H7 (cell line): ENCODE measurements at regions not wholly inside any gene's neighbourhood (a gene's known extent, or its start where the extent isn't known, plus 50 kb on each side); places are given as distances from the start of the nearest gene placed in this dataset.
"Not testable (repeated sequence)": the region's sequence is repeated elsewhere in the genome, so short reads cannot be mapped to it uniquely, and the experiment has no call there.

Source experiments
- DNase-seq: peaks from one replicate; pipeline ENCODE4 v3.0.0; 2012
- H3K27me3 ChIP-seq: 2 replicates; pipeline ENCODE4 v1.6.0; 2011; ENCODE audit warnings: mild to moderate bottlenecking, low read length; ENCODE audit not compliant: control insufficient read depth, insufficient read depth
- H3K36me3 ChIP-seq: replicated peaks from 2 replicates; pipeline ENCODE4 v1.5.1; 2011; ENCODE audit warnings: low read length; ENCODE audit not compliant: control insufficient read depth, insufficient read depth
- H3K4me3 ChIP-seq: 2 replicates; pipeline ENCODE4 v1.5.1; 2011; ENCODE audit warnings: low read depth, mild to moderate bottlenecking, control low read depth, low read length, moderate library complexity; ENCODE audit not compliant: insufficient read depth

GRCh38 chr7:86444245-86444644 lies 199.5 kb upstream of the GRM3 start:
- H3K4me3 ChIP-seq: no peak overlapping the region
- no peak for DNase-seq
- H3K27me3 ChIP-seq: no peaks in the 10 kb centered on the region
- no peaks in the 10 kb centered on the region for H3K36me3 ChIP-seq

GRCh38 chr7:86440420-86440819 lies 203.3 kb upstream of the GRM3 start:
- H3K27me3 ChIP-seq, DNase-seq, H3K36me3 ChIP-seq, H3K4me3 ChIP-seq: not testable (repeated sequence)

GRCh38 chr7:86437951-86438450 lies 205.7 kb upstream of the GRM3 start:
- H3K36me3 ChIP-seq: no peaks in the 10 kb centered on the region

DNA sequence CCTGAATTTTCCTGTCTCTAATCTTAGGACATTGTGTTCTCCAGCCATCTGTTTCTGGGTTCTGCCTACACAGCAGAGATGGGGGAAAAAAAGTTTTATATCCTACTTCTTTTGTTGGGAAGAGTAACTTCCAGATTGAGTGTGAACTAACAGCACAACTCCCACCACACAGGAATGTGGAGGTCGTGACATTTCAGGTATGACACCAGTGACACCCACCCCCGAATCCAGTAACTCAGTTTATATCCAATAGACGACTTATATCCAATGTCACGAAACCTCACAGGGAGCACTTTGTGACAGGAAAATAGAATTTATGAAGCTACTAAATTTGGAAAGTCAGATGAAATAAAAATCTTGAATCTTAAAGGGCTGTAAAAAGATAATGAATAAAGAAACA lies 211.9 kb upstream of the GRM3 start:
- H3K36me3 ChIP-seq: no peaks in the 10 kb centered on the region
- DNase-seq: no peak

More at GRCh38 chr7:86437951-86438450, 205.7 kb upstream of the GRM3 start:
- Histone ChIP-seq H3K27me3 (no peaks in the 10 kb centered on the region), H3K4me3 (no peak overlapping the region)
- no peak for DNase-seq

GRCh38 chr7:86411814-86412213 lies 231.9 kb upstream of the GRM3 start:
- H3K27me3 ChIP-seq: no peaks in the 10 kb centered on the region
- H3K36me3 ChIP-seq: no peaks in the 10 kb centered on the region
- no peak overlapping the region for H3K4me3 ChIP-seq
- no peak for DNase-seq

More for the DNA sequence above, 211.9 kb upstream of the GRM3 start:
- no peak overlapping the region for H3K4me3 ChIP-seq
- no peaks in the 10 kb centered on the region for H3K27me3 ChIP-seq

DNA sequence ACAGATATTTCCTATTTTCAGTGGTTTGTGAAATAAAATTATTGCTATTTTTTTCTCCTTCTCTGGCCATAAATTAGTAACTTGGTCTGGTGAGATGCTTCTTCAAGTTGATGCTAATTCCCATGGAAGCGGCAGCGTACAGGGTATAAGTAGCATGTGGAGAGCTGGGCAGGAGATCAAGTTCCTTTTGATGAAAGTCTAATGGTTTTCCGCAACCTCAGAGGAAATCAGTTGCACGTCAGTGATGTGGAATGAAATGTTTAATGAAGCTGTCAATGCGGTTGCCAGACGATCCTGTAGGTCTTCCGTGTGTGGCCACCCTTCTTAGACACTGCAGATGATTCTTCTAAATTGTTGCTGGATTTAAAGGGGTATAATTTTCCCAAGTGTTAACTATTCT lies 236.4 kb upstream of the GRM3 start:
- Histone ChIP-seq H3K27me3 (no peaks in the 10 kb centered on the region), H3K36me3 (no peaks in the 10 kb centered on the region), H3K4me3 (no peak overlapping the region)
- no peak for DNase-seq

DNA sequence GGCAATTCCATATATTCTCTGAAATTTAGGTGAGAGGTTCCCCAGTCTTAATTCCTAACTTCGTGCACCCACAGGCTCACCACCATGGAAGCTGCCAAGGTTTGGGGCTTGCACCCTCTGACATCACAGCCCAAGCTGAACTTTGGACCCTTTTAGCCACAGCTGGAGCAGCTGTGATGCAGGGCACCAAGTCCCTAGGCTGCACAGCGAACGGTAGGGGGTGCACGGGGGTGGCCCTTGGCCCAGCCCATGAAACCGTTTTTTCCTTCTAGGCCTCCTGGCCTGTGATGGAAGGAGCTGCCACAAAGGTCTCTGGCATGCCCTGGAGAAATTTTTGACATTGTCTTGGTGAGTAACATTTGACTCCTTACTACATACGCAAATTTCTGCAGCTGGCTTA lies 251.9 kb upstream of the GRM3 start:
- Histone ChIP-seq H3K36me3 (no peaks in the 10 kb centered on the region), H3K27me3 (no peaks in the 10 kb centered on the region), H3K4me3 (no peak overlapping the region)
- DNase-seq: no peak

- not testable (repeated sequence) for H3K36me3 ChIP-seq, H3K4me3 ChIP-seq, H3K27me3 ChIP-seq, DNase-seq
Measured at GRCh38 chr7:86375602-86376001, 268.1 kb upstream of the GRM3 start.

- no peak overlapping the region for H3K4me3 ChIP-seq
- DNase-seq: no peak
Measured at GRCh38 chr7:86372262-86372661, 271.4 kb upstream of the GRM3 start.

GRCh38 chr7:86366946-86367345 lies 276.8 kb upstream of the GRM3 start:
- Histone ChIP-seq H3K27me3 (no peaks in the 10 kb centered on the region), H3K36me3 (no peaks in the 10 kb centered on the region), H3K4me3 (no peak overlapping the region)
- no peak for DNase-seq

More at GRCh38 chr7:86372262-86372661, 271.4 kb upstream of the GRM3 start:
- Histone ChIP-seq H3K27me3 (no peaks in the 10 kb centered on the region), H3K36me3 (no peaks in the 10 kb centered on the region)

DNA sequence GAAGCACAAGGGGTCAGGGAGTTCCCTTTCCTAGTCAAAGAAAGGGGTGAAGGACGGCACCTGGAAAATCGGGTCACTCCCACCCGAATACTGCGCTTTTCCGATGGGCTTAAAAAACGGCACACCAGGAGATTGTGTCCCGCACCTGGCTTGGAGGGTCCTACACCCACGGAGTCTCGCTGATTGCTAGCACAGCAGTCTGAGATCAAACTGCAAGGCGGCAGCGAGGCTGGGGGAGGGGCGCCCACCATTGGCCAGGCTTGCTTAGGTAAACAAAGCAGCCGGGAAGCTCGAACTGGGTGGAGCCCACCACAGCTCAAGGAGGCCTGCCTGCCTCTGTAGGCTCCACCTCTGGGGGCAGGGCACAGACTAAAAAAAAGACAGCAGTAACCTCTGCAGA lies 303.3 kb upstream of the GRM3 start:
- not testable (repeated sequence) for DNase-seq, H3K36me3 ChIP-seq, H3K27me3 ChIP-seq
- H3K4me3 ChIP-seq: peak overlapping the region; percentile 23

- no peak overlapping the region for H3K4me3 ChIP-seq
- H3K36me3 ChIP-seq: no peaks in the 10 kb centered on the region
- DNase-seq: no peak
- H3K27me3 ChIP-seq: no peaks in the 10 kb centered on the region
Measured at GRCh38 chr7:86339051-86339450, 304.7 kb upstream of the GRM3 start.

DNA sequence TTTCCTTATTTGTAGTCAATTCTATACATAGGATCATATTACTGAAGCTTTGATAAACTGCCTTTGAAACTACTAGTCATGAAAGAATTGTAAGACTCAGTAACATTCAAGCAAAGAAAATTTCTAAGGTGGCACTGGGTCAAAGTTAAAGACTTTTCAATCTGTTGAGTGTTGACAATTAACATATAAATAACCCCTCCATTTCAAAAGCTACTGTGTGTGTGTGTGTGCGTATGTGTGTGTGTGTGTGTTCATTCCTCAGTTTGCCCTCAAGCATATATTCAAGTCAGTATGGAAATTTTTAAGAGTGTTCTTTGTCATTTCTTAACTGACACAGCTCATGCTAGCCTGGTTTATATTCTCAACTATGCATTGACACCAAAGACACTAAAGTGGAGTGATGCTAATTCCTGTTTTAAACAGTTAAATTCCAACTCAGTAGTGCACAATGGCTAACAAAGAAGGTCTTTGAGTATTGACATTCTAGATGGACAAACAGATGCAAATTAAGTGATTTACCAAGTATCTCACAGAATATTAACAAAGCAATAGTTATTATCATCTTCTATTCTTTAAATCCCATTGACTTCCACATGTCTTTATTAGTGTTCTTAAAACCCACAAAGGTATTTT lies 314.8 kb upstream of the GRM3 start:
- H3K4me3 ChIP-seq: no peak overlapping the region

GRCh38 chr7:86326847-86327246 lies 316.9 kb upstream of the GRM3 start:
- H3K4me3 ChIP-seq: no peak overlapping the region
- H3K27me3 ChIP-seq: no peaks in the 10 kb centered on the region
- DNase-seq: no peak
- no peaks in the 10 kb centered on the region for H3K36me3 ChIP-seq

More for the DNA sequence above, 314.8 kb upstream of the GRM3 start:
- Histone ChIP-seq H3K27me3 (no peaks in the 10 kb centered on the region), H3K36me3 (no peaks in the 10 kb centered on the region)
- peak; percentile 6 for DNase-seq

GRCh38 chr7:86320889-86321288 lies 322.8 kb upstream of the GRM3 start:
- DNase-seq: no peak
- Histone ChIP-seq H3K27me3 (no peaks in the 10 kb centered on the region), H3K4me3 (no peak overlapping the region), H3K36me3 (no peaks in the 10 kb centered on the region)

DNA sequence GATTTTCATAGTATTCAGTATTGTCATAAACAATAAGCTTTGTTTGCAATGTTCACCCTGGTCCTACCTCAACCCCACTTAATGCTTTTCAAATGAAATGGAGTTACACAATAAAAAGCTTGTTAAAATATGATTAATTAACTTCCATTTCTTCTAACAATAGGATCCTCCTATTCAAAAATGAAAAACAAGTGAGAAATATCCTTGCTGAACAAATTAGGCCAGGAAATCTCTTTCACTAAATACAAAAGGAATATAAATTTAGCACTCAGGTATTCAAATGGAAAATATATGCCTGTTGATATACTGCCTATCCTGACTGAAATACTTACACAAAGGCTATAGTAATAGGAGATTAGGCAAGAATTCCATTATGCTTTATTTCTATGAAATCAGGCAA lies 323.4 kb upstream of the GRM3 start:
- Histone ChIP-seq H3K27me3 (no peaks in the 10 kb centered on the region), H3K36me3 (no peaks in the 10 kb centered on the region), H3K4me3 (no peak overlapping the region)
- no peak for DNase-seq
